GM12872 (cell line): ENCODE measurements at regions not wholly inside any gene's neighbourhood (a gene's known extent, or its start where the extent isn't known, plus 50 kb on each side); places are given as distances from the start of the nearest gene placed in this dataset.

Experiments used
- TF ChIP-seq, protein P1 (sequence below): IDR thresholded peaks from 3 replicates; pipeline ENCODE4 v1.5.1; 2011; ENCODE audit warnings: low read depth, mild to moderate bottlenecking, low read length, moderate library complexity; ENCODE audit not compliant: insufficient read depth

GRCh38 chr1:229941160-229941559, 125.9 kb upstream of the GALNT2 start:
- TF ChIP-seq, protein P1, sequence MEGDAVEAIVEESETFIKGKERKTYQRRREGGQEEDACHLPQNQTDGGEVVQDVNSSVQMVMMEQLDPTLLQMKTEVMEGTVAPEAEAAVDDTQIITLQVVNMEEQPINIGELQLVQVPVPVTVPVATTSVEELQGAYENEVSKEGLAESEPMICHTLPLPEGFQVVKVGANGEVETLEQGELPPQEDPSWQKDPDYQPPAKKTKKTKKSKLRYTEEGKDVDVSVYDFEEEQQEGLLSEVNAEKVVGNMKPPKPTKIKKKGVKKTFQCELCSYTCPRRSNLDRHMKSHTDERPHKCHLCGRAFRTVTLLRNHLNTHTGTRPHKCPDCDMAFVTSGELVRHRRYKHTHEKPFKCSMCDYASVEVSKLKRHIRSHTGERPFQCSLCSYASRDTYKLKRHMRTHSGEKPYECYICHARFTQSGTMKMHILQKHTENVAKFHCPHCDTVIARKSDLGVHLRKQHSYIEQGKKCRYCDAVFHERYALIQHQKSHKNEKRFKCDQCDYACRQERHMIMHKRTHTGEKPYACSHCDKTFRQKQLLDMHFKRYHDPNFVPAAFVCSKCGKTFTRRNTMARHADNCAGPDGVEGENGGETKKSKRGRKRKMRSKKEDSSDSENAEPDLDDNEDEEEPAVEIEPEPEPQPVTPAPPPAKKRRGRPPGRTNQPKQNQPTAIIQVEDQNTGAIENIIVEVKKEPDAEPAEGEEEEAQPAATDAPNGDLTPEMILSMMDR, result no peak

DNA sequence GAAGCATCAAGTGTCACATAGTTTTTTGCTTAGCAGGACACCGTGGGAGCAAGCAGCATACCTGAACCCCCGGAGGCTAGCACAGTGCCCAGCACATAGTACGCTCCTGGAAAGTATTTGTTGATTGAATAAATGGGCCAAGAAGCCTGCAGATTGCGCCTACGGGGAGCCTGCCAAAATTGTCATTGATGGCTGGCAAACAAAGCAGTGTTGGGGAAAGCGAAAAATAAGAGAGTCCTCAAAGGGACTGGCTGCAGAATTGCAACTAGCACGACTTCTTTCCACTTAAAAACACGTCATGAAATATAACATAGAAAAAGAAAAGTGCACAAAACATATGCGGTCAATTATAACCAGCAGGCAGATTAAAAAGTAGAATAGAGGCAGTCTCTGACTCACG, 125.2 kb upstream of the GALNT2 start:
- TF ChIP-seq, protein P1, result no peak

DNA sequence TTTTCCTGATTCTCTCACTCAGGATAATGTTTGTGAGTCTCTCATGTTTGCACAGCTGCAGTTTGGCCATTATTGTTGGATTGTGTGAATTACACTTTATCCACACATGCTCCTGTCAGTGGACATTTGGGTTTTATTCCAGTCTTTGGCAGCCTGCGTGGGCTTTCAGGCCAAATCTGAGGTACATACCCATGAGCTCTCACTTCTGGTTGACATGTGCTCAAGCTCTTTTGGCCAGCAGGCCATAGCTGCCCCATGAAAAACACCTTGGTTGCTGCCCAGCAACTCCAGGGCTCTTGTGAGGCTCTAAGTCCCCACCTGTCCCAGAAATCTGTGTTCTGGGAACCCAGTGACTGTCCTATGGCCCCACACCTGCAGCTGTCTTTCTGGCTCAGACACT, 124.5 kb upstream of the GALNT2 start:
- TF ChIP-seq, protein P1, result no peak

- TF ChIP-seq, protein P1, result no peak
These were observed 123.8 kb upstream of the GALNT2 start for GRCh38 chr1:229943148-229943714.

DNA sequence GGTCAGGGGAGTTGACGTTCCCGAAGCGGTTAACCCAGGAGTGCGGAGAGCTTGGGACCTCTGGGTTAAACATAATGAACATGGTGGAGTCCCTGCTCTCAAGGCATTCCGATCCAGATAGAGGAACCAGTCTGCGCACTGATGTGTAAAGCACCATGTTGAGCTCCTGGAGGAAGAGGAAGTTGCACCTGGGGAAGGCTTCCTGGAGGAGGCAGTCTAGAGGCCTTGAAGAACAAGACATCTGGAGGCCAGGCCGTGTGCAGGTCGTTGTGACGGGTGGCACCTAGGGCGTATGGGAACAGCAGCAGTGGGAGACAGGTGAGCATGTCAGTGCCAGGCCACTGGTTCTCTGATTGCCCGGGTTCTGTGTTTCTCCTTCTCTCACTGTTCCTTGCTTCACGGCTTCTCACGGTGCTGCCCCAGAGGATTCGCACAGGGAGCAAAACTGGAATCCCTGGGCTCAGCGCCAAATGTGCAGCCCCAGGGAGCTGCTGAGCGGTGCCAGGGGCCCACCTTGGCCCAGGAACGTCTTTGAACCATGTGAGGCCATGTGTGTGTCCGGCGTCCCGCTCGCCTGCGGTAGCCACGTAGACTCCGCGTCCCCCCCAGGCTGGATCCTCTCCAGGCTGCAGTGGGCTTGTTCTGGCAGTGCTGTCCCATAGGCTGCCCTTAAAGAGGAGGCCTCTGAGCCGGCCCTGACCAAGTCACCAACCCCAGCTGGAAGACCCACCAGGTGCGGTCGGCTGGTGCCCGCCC, 122.9 kb upstream of the GALNT2 start:
- TF ChIP-seq, protein P1, result no peak

- TF ChIP-seq, protein P1, result no peak
These were observed 121.2 kb upstream of the GALNT2 start for GRCh38 chr1:229945795-229946194.

DNA sequence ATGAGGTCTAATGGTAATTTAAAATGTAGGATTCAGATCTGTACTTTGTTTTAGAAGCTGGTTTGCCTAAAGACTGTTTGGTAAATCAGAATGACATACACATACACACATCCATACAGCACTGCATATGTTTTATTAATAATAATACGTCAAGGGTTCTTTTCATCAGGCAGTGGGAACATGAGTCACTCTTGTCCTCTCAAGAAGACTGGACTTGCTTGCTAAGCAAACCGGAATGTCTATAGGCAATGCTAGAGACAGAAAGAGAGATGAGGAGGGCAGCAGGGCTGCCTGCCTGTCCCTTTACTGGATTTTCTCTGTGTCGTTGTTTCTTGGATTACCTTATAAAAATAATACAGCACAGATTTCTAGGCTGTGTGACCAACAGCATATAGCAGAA, 119.1 kb upstream of the GALNT2 start:
- TF ChIP-seq, protein P1, result no peak
